ENCODE measurements at regions not wholly inside any gene's neighbourhood (a gene's known extent, or its start where the extent isn't known, plus 50 kb on each side); places are given as distances from the start of the nearest gene placed in this dataset.
A peak's percentile ranks its signal among the peaks of the same experiment; 100 is the strongest.

DNA sequence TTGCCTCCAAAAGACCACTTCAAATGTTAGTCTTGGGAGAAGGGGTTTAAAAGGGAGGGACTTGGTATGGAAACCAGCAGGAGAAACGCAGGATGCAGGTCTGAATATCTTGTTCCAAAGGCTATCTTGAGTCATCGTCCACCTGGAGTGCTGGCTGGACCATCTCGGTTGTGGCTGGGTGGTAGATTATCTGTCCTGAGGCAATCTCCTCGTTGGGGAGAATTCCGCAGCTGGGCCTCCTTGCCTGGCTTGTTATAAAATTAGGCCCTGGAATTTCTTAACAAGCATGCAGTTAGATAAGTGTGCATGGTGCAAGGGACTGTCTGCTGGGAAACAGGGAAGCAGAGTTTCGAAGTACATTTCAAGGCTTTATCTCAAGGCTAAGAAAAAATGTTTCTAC, 2045.7 kb upstream of the TENM3 start:
- no peak overlapping the region for H3K4me3 ChIP-seq
- no peak for TF ChIP-seq POLR2A (IDR thresholded peaks at IDR 0.05)
- TF ChIP-seq, protein P1, sequence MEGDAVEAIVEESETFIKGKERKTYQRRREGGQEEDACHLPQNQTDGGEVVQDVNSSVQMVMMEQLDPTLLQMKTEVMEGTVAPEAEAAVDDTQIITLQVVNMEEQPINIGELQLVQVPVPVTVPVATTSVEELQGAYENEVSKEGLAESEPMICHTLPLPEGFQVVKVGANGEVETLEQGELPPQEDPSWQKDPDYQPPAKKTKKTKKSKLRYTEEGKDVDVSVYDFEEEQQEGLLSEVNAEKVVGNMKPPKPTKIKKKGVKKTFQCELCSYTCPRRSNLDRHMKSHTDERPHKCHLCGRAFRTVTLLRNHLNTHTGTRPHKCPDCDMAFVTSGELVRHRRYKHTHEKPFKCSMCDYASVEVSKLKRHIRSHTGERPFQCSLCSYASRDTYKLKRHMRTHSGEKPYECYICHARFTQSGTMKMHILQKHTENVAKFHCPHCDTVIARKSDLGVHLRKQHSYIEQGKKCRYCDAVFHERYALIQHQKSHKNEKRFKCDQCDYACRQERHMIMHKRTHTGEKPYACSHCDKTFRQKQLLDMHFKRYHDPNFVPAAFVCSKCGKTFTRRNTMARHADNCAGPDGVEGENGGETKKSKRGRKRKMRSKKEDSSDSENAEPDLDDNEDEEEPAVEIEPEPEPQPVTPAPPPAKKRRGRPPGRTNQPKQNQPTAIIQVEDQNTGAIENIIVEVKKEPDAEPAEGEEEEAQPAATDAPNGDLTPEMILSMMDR (IDR thresholded peaks at IDR 0.05) = no peak
- no peaks in the 10 kb centered on the region for H3K36me3 ChIP-seq (ENCODE audit: low read depth, missing control alignments)
- intact Hi-C loops (cut with DNase I; ENCODE audit: low total_unique reads) = no loop called here
- 19 to 28% methylated on average over 6 of the region's 6 CpGs for whole genome bisulfite sequencing, 2 donors
- no peaks in the 10 kb centered on the region for H3K9me3 ChIP-seq
- H3K4me1 ChIP-seq = no peaks in the 10 kb centered on the region
- DNase-seq = peak; percentile 34
- H3K27me3 ChIP-seq = no peaks in the 10 kb centered on the region
- H3K27ac ChIP-seq = no peak overlapping the region

DNA sequence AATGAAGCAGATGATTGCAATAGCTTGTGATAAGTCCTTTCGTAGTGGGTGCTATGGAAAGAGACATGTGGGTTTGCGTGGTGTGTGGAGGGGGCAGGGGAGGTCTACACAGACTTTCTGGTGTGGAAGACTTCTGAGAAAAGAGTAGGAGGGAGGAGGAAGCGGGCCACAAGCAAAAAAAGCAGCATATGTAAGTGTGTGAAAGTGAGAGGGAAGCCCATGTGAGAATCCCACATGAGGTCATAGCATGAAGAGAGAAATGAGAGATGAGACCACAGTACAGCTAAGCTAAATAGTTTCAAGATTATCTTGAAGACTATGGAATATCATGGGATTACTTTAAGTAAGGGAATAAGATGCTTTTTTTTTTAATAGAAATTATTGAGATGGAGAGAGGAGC, 2039.9 kb upstream of the TENM3 start:
- 79 to 86% methylated on average over 3 of the region's 3 CpGs for WGBS, 2 donors
- no peak overlapping the region for H3K27ac ChIP-seq
- DNase-seq = no peak
- intact Hi-C loops (cut with DNase I; ENCODE audit: low total_unique reads) = no loop called here
- H3K9me3 ChIP-seq = no peaks in the 10 kb centered on the region
- H3K27me3 ChIP-seq = no peaks in the 10 kb centered on the region
- H3K4me3 ChIP-seq = no peak overlapping the region
- TF ChIP-seq, protein P1 (IDR thresholded peaks at IDR 0.05) = no peak
- no peak for TF ChIP-seq POLR2A (IDR thresholded peaks at IDR 0.05)
- no peaks in the 10 kb centered on the region for H3K4me1 ChIP-seq
- no peaks in the 10 kb centered on the region for H3K36me3 ChIP-seq (ENCODE audit: low read depth, missing control alignments)

DNA sequence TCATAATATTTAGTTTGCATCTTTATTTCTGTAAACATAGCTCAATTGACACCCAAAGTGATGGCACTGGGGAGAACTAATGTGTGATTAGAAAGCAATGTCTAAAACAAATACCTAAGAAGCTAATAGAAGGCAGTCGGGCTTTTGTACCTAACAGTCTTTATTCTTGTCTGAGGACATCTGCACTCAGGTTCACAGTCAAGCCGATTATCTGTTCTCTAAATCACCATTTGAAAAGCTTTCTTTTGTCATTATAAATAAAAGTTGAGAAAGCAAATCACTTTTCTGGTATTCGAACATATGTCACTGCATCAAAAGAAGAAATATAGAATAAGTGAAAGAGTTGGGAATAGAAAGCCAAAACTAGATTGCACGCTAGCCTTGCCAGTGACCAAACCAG, 2037.9 kb upstream of the TENM3 start:
- no peaks in the 10 kb centered on the region for H3K36me3 ChIP-seq (ENCODE audit: low read depth, missing control alignments)
- H3K27ac ChIP-seq = no peak overlapping the region
- H3K4me3 ChIP-seq = no peak overlapping the region
- intact Hi-C loops (cut with DNase I; ENCODE audit: low total_unique reads) = no loop called here
- H3K27me3 ChIP-seq = no peaks in the 10 kb centered on the region
- TF ChIP-seq POLR2A (IDR thresholded peaks at IDR 0.05) = no peak
- TF ChIP-seq, protein P1 (IDR thresholded peaks at IDR 0.05) = no peak
- H3K4me1 ChIP-seq = no peaks in the 10 kb centered on the region
- DNase-seq = no peak
- H3K9me3 ChIP-seq = no peaks in the 10 kb centered on the region
- 87 to 92% methylated on average over 4 of the region's 4 CpGs for WGBS, 2 donors

- WGBS, 2 donors = 69 to 75% methylated on average over 1 of the region's 1 CpG
- H3K36me3 ChIP-seq (ENCODE audit: low read depth, missing control alignments) = no peaks in the 10 kb centered on the region
- no peak overlapping the region for H3K4me3 ChIP-seq
- TF ChIP-seq, protein P1 (IDR thresholded peaks at IDR 0.05) = no peak
- no peak for TF ChIP-seq POLR2A (IDR thresholded peaks at IDR 0.05)
- no peaks in the 10 kb centered on the region for H3K9me3 ChIP-seq
- H3K4me1 ChIP-seq = no peaks in the 10 kb centered on the region
- intact Hi-C loops (cut with DNase I; ENCODE audit: low total_unique reads) = no loop called here
- H3K27ac ChIP-seq = no peak overlapping the region
- no peaks in the 10 kb centered on the region for H3K27me3 ChIP-seq
- DNase-seq = no peak
Measured at GRCh38 chr4:180207921-180208320, 2035.3 kb upstream of the TENM3 start.

DNA sequence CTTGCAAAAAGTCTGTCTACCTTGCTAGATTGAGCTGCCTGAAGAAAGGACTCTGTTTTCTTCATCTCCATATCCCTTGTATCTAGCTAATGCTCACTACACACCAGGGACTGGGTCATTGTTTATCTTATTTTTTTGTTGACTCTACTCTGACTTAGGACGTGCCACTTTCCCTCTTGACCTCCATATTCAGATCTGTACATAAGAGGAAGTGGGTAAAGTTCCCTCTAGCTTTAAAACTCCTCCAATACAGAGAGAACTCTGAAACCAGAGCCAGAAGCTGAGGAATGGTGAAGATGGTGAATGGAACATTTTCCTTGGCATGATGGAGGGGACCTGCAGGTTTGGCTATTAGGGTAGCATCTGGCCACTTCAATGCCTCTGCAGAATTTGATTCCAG, 2026.1 kb upstream of the TENM3 start:
- no peaks in the 10 kb centered on the region for H3K9me3 ChIP-seq
- no peaks in the 10 kb centered on the region for H3K36me3 ChIP-seq (ENCODE audit: low read depth, missing control alignments)
- H3K27me3 ChIP-seq = no peaks in the 10 kb centered on the region
- H3K4me1 ChIP-seq = no peaks in the 10 kb centered on the region
- H3K27ac ChIP-seq = no peak overlapping the region
- H3K4me3 ChIP-seq = no peak overlapping the region
- intact Hi-C loops (cut with DNase I; ENCODE audit: low total_unique reads) = no loop called here
- WGBS, 2 donors = 84% methylated on average over 1 of the region's 1 CpG
- TF ChIP-seq, protein P1 (IDR thresholded peaks at IDR 0.05) = no peak
- no peak for TF ChIP-seq POLR2A (IDR thresholded peaks at IDR 0.05)
- DNase-seq = no peak
